Suprapubic skin (tissue), 4 donors: ENCODE measurements at regions not wholly inside any gene's neighbourhood (a gene's known extent, or its start where the extent isn't known, plus 50 kb on each side); places are given as distances from the start of the nearest gene placed in this dataset.

Experiments
- CTCF ChIP-seq, 2 donors: fragments of 200-600 bp in 1 of 2; fragments of 450-650 bp in 1 of 2; sonication (generic) in 1 of 2; IDR thresholded peaks; one replicate each; pipeline ENCODE4 v1.5.1; 2016 to 2019; ENCODE audit warnings: antibody characterized with exemption in 2 of 2, mild to moderate bottlenecking in 1 of 2, moderate library complexity in 1 of 2
- EP300 ChIP-seq: sonication (generic); formaldehyde crosslinking; IDR thresholded peaks from one replicate; pipeline ENCODE4 v1.6.1; 2017; ENCODE audit warnings: antibody characterized with exemption
- POLR2A ChIP-seq, 2 donors: fragments of 450-650 bp; IDR thresholded peaks; one replicate each; pipeline ENCODE4 v1.6.1; 2017; ENCODE audit warnings: antibody characterized with exemption in 2 of 2, mild to moderate bottlenecking in 2 of 2, moderate library complexity in 2 of 2
- POLR2AphosphoS5 ChIP-seq, 3 donors: sonication (generic); formaldehyde crosslinking; IDR thresholded peaks; one replicate each; pipeline ENCODE4 v1.6.1; 2017; ENCODE audit warnings: antibody characterized with exemption in 3 of 3

GRCh38 chr12:88662093-88662492 is 81.8 kb upstream of the KITLG start:
- TF ChIP-seq CTCF (IDR thresholded peaks at IDR 0.05): no peak
- TF ChIP-seq EP300: no peak
- no peak for TF ChIP-seq POLR2A (IDR thresholded peaks at IDR 0.05)
- TF ChIP-seq POLR2AphosphoS5 (IDR thresholded peaks at IDR 0.05): no peak
